ENCODE measurements at regions not wholly inside any gene's neighbourhood (a gene's known extent, or its start where the extent isn't known, plus 50 kb on each side); places are given as distances from the start of the nearest gene placed in this dataset.

DNA sequence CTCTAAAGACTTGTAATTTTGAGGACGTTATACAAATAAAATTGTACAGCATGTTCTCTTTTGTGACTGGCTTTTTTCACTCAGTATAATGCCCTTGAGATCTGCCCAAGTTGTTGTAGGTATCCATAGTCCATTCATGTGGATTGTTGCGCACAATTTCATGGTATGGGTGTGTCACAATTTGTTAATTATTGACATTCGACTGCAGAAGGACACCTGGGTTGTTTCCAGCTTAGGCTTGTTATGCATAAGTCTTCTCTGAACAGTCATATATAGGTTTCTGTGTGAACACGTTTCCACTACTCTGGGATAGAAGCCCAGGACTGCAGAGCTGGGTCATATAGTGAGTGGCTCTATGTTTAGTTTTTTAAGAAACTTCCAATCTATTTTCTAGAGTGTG is 800.8 kb upstream of the SALL3 start:
- Histone ChIP-seq H3K9me3 (no peaks in the 10 kb centered on the region), H3K27me3 (no peaks in the 10 kb centered on the region), H3K36me3 (ENCODE audit: low read depth, missing control alignments) (no peaks in the 10 kb centered on the region), H3K4me3 (no peak overlapping the region), H3K4me1 (no peaks in the 10 kb centered on the region), H3K27ac (no peak overlapping the region)
- 58 to 70% methylated on average over 4 of the region's 4 CpGs for WGBS, 2 donors
- intact Hi-C loops (cut with DNase I; ENCODE audit: low total_unique reads) = no loop called here
- DNase-seq = no peak
- TF ChIP-seq POLR2A (IDR thresholded peaks at IDR 0.05) = no peak
- TF ChIP-seq, protein P1, sequence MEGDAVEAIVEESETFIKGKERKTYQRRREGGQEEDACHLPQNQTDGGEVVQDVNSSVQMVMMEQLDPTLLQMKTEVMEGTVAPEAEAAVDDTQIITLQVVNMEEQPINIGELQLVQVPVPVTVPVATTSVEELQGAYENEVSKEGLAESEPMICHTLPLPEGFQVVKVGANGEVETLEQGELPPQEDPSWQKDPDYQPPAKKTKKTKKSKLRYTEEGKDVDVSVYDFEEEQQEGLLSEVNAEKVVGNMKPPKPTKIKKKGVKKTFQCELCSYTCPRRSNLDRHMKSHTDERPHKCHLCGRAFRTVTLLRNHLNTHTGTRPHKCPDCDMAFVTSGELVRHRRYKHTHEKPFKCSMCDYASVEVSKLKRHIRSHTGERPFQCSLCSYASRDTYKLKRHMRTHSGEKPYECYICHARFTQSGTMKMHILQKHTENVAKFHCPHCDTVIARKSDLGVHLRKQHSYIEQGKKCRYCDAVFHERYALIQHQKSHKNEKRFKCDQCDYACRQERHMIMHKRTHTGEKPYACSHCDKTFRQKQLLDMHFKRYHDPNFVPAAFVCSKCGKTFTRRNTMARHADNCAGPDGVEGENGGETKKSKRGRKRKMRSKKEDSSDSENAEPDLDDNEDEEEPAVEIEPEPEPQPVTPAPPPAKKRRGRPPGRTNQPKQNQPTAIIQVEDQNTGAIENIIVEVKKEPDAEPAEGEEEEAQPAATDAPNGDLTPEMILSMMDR (IDR thresholded peaks at IDR 0.05) = no peak

DNA sequence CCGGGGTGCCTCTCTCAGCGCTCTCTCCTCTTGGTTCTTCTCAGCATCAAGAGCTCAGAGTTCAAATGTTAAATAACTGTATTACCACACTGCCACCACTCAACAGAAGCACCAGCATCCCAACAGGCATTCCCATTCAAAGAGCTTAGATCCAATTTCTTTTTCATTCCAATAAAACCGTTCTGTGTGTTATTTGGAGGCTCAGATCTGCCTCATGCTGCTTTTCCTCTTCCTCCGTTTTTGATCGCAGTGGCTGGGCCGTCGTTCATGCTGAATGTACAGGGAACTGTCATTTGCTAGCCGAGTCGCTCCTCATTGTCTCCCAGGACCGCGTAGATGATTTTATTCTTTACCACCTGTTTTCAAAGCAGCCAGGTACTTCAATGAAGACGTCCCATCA is 798.9 kb upstream of the SALL3 start:
- intact Hi-C loops (cut with DNase I; ENCODE audit: low total_unique reads) = no loop called here
- no peaks in the 10 kb centered on the region for H3K9me3 ChIP-seq
- no peak overlapping the region for H3K27ac ChIP-seq
- no peaks in the 10 kb centered on the region for H3K4me1 ChIP-seq
- TF ChIP-seq POLR2A (IDR thresholded peaks at IDR 0.05) = no peak
- TF ChIP-seq, protein P1 (IDR thresholded peaks at IDR 0.05) = no peak
- no peaks in the 10 kb centered on the region for H3K36me3 ChIP-seq (ENCODE audit: low read depth, missing control alignments)
- no peaks in the 10 kb centered on the region for H3K27me3 ChIP-seq
- no peak for DNase-seq
- H3K4me3 ChIP-seq = no peak overlapping the region
- WGBS, 2 donors = 62 to 73% methylated on average over 12 of the region's 12 CpGs

DNA sequence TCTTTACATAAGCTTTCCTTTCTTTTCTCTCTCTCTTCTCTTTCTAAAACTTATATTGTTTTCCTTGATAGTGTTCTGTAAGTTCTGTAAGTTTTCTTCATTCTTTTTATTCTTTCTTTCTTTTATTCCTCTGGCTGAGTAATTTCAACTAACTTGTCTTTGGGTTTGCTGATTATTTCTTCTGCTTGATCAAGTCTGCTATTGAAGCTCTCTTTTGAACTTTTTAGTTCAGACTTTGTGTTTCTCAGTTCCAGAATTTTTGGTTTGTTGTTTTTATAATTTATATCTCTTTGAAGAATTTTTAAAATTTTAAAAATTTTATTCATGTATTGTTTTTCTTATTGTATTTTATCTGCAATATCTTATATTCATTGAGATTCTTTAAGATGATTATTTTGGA is 795.8 kb upstream of the SALL3 start:
- intact Hi-C loops (cut with DNase I; ENCODE audit: low total_unique reads) = no loop called here
- no peaks in the 10 kb centered on the region for H3K4me1 ChIP-seq
- H3K4me3 ChIP-seq = no peak overlapping the region
- H3K27ac ChIP-seq = no peak overlapping the region
- no peaks in the 10 kb centered on the region for H3K27me3 ChIP-seq
- H3K9me3 ChIP-seq = no peaks in the 10 kb centered on the region
- TF ChIP-seq, protein P1 (IDR thresholded peaks at IDR 0.05) = no peak
- TF ChIP-seq POLR2A (IDR thresholded peaks at IDR 0.05) = no peak
- H3K36me3 ChIP-seq (ENCODE audit: low read depth, missing control alignments) = no peaks in the 10 kb centered on the region
- no peak for DNase-seq

DNA sequence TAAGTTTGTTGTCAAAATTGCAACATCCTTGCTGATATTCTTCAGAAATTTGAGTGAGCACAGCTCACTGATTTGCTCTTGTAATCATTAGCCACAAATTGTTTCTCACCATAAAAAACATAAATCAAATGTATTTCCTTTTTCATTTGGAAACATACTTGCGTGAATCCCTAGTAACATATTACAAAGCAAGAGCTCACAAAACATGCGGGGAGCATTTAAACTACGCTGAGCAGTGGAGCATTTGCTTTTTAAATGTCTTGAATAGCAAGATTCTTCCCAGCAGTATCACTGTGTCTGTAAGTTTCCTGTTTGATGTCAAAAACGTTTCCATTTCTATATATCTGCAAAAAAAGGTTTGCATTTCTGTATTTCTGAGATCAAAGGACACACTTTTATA is 788.3 kb upstream of the SALL3 start:
- 35 to 59% methylated on average over 4 of the region's 4 CpGs for WGBS, 2 donors
- Histone ChIP-seq H3K9me3 (no peaks in the 10 kb centered on the region), H3K4me3 (no peak overlapping the region), H3K4me1 (no peaks in the 10 kb centered on the region), H3K27ac (no peak overlapping the region), H3K36me3 (ENCODE audit: low read depth, missing control alignments) (no peaks in the 10 kb centered on the region), H3K27me3 (no peaks in the 10 kb centered on the region)
- no peak for TF ChIP-seq POLR2A (IDR thresholded peaks at IDR 0.05)
- TF ChIP-seq, protein P1 (IDR thresholded peaks at IDR 0.05) = no peak
- DNase-seq = no peak
- intact Hi-C loops (cut with DNase I; ENCODE audit: low total_unique reads) = no loop called here

DNA sequence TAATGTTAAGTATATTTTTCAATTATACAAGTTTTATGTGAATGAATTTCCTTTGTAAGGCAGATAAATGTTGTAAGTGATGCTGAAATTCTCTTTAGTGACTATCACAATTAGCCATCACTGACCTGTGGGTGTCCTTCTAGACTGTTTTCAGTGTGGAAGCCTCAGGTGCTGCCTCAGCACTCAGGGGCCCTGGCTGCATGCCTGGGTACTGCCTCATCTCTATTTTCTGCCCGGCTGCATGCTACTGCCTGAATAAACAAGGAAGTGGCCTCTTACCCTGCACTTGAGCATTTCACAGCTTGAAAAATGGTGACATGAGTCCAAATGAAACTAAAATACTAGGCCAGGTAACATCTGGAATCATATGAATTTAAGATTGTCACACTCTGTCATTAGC is 787.6 kb upstream of the SALL3 start:
- Histone ChIP-seq H3K27ac (no peak overlapping the region), H3K36me3 (ENCODE audit: low read depth, missing control alignments) (no peaks in the 10 kb centered on the region), H3K4me1 (no peaks in the 10 kb centered on the region), H3K27me3 (no peaks in the 10 kb centered on the region), H3K4me3 (no peak overlapping the region), H3K9me3 (no peaks in the 10 kb centered on the region)
- intact Hi-C loops (cut with DNase I; ENCODE audit: low total_unique reads) = no loop called here
- 27 to 39% methylated on average over 1 of the region's 1 CpG for WGBS, 2 donors
- no peak for DNase-seq
- TF ChIP-seq, protein P1 (IDR thresholded peaks at IDR 0.05) = no peak
- TF ChIP-seq POLR2A (IDR thresholded peaks at IDR 0.05) = no peak
